HepG2 (cell line): ENCODE measurements at regions not wholly inside any gene's neighbourhood (a gene's known extent, or its start where the extent isn't known, plus 50 kb on each side); places are given as distances from the start of the nearest gene placed in this dataset.

ENCODE experiments used
- ATAC-seq: fragments of 200-7000 bp; cut with Tn5 transposase; 3 replicates; pipeline ENCODE4 v1.9.1; 2020; ENCODE audit warnings: mild to moderate bottlenecking, moderate library complexity
- BruUV-seq: library from RNA; stranded (reverse); fragments of 400-500 nt; replicated peaks from 2 replicates; lab custom pipeline; 2021; lab: Mats Ljungman, UMichigan
- CTCF ChIA-PET: fragments of 300-600 bp; formaldehyde crosslinking; extraction: SDS; loops from one replicate; lab custom pipeline; 2021; ENCODE audit warnings: low total read pairs, inconsistent platforms, low intra/inter-chr PET ratio; lab: Yijun Ruan, JAX
- POLR2A ChIA-PET: fragments of 350-600 bp; sonication (Branson Sonifier 250); formaldehyde crosslinking; loops from one replicate; lab custom pipeline; 2020; ENCODE audit warnings: antibody characterized with exemption, inconsistent platforms; lab: Yijun Ruan, JAX
- DNase-seq: peaks from one replicate; pipeline ENCODE4 v3.0.0-alpha.2; 2015; ENCODE audit warnings: low spot score
- FAIRE-seq: peaks from 3 replicates; lab custom pipeline; 2011; peaks lifted over from hg19 to GRCh38; lab: Jason Lieb, UNC
- H2AFZ ChIP-seq: one replicate; pipeline ENCODE4 v1.6.1; 2011; ENCODE audit warnings: low read length, inconsistent platforms
- H3K27ac ChIP-seq: fragments of 300-600 bp; 3 replicates; pipeline ENCODE4 v1.8.0; 2011; ENCODE audit warnings: mixed run types, mild to moderate bottlenecking, mixed read lengths, low read length, inconsistent platforms; ENCODE audit not compliant: insufficient read depth; ENCODE audit errors: extremely low read length
- H3K27me3 ChIP-seq, 2 experiments: fragments of 200-600 bp in 1 of 2; 2 replicates in 1 of 2; 3 replicates in 1 of 2; pipeline versions ENCODE4 v1.6.0 to v1.8.0; 2011; ENCODE audit warnings: low read length in 2 of 2, mild to moderate bottlenecking in 2 of 2, moderate library complexity in 2 of 2, inconsistent platforms in 1 of 2; ENCODE audit not compliant: insufficient read depth in 2 of 2, control insufficient read depth in 1 of 2
- H3K36me3 ChIP-seq, 2 experiments: fragments of 200-600 bp in 1 of 2; replicated peaks in 1 of 2; 2 replicates in 1 of 2; 3 replicates in 1 of 2; pipeline versions ENCODE4 v1.5.1 to v1.8.0; 2011; ENCODE audit warnings: low read length in 2 of 2, inconsistent platforms in 1 of 2; ENCODE audit not compliant: insufficient read depth in 2 of 2, control insufficient read depth in 1 of 2
- H3K4me1 ChIP-seq: 2 replicates; pipeline ENCODE4 v1.5.1; 2012; ENCODE audit warnings: low read length, inconsistent platforms; ENCODE audit not compliant: insufficient read depth
- H3K4me2 ChIP-seq: 2 replicates; pipeline ENCODE4 v1.6.0; 2011; ENCODE audit warnings: low read depth, low read length, inconsistent platforms
- H3K4me3 ChIP-seq, 3 experiments: fragments of 200-600 bp in 1 of 3; sonication (generic), shearing (Covaris generic) in 1 of 3; replicated peaks in 1 of 3; 2 replicates each; pipeline ENCODE4 v1.5.1; 2011 to 2016; ENCODE audit warnings: low read length in 3 of 3, inconsistent platforms in 2 of 3, low read depth in 2 of 3, mild to moderate bottlenecking in 2 of 3, control low read depth in 1 of 3, mixed read lengths in 1 of 3; ENCODE audit not compliant: insufficient read depth in 1 of 3
- H3K79me2 ChIP-seq: one replicate; pipeline ENCODE4 v1.6.1; 2011; ENCODE audit warnings: low read length, inconsistent platforms; ENCODE audit not compliant: insufficient read depth
- H3K9ac ChIP-seq: 2 replicates; pipeline ENCODE4 v1.6.0; 2011; ENCODE audit warnings: mild to moderate bottlenecking, low read depth, low read length, inconsistent platforms; ENCODE audit not compliant: insufficient read depth
- H3K9me3 ChIP-seq: 2 replicates; pipeline ENCODE4 v1.5.1; 2012; ENCODE audit warnings: mild to moderate bottlenecking, low read length
- H4K20me1 ChIP-seq: 2 replicates; pipeline ENCODE4 v1.6.0; 2011; ENCODE audit warnings: inconsistent platforms, mild to moderate bottlenecking, low read length, moderate library complexity; ENCODE audit not compliant: insufficient read depth
- FOXP1 ChIP-seq, 2 experiments: fragments of 450-650 bp in 1 of 2; IDR thresholded peaks; 2 replicates each; pipeline ENCODE4 v1.6.1; 2017 to 2018; ENCODE audit warnings: antibody characterized with exemption in 1 of 2
- HMG20B ChIP-seq: conservative IDR thresholded peaks from 2 replicates; pipeline ENCODE4 v1.6.1; 2016; ENCODE audit warnings: missing genetic modification reagents, missing compliant biosample characterization
- HNF1B ChIP-seq: sonication (generic); formaldehyde crosslinking; IDR thresholded peaks from 2 replicates; pipeline ENCODE4 v1.5.1; 2020; ENCODE audit warnings: mild to moderate bottlenecking, moderate library complexity, missing genetic modification reagents
- KDM6A ChIP-seq: IDR thresholded peaks from 2 replicates; pipeline ENCODE4 v1.6.1; 2016; ENCODE audit warnings: low read depth
- NFATC3 ChIP-seq: sonication (generic); formaldehyde crosslinking; IDR thresholded peaks from 2 replicates; pipeline ENCODE4 v1.5.1; 2020; ENCODE audit warnings: mild to moderate bottlenecking, missing genetic modification reagents
- SMAD9 ChIP-seq: sonication (generic); formaldehyde crosslinking; IDR thresholded peaks from 2 replicates; pipeline ENCODE4 v1.5.1; 2020; ENCODE audit warnings: mild to moderate bottlenecking, missing genetic modification reagents
- ZBTB21 ChIP-seq: sonication (generic); formaldehyde crosslinking; IDR thresholded peaks from 2 replicates; pipeline ENCODE4 v1.4.0; 2020; ENCODE audit warnings: missing genetic modification reagents
- ZBTB34 ChIP-seq: sonication (generic); formaldehyde crosslinking; IDR thresholded peaks from 2 replicates; pipeline ENCODE4 v1.8.0; 2022; ENCODE audit warnings: mild to moderate bottlenecking, missing genetic modification reagents
- ZNF281 ChIP-seq: sonication (generic); formaldehyde crosslinking; IDR thresholded peaks from 2 replicates; pipeline ENCODE4 v1.4.0; 2020; ENCODE audit warnings: missing genetic modification reagents, borderline replicate concordance
- ZNF335 ChIP-seq: sonication (generic); formaldehyde crosslinking; IDR thresholded peaks from 2 replicates; pipeline ENCODE4 v1.4.0; 2020; ENCODE audit warnings: missing genetic modification reagents
- ZNF44 ChIP-seq: sonication (generic); formaldehyde crosslinking; IDR thresholded peaks from 2 replicates; pipeline ENCODE4 v1.5.1; 2020; ENCODE audit warnings: mild to moderate bottlenecking, missing genetic modification reagents
- WGBS: methylation state at CpG from one replicate; pipeline ENCODE4 v1.1.6; 2017; ENCODE audit warnings: low lambda C conversion rate; 5-methylcytosine and 5-hydroxymethylcytosine counted together
- in situ Hi-C: cut with HindIII; loops from 2 replicates; pipeline ENCODE4 v1.10.0; 2017; ENCODE audit warnings: low pct_unique_long_range_greater_than_20kb; ENCODE audit not compliant: extremely low pct_ligation_motif_present
- intact Hi-C: fragments of 100-400 bp; cut with micrococcal nuclease; formaldehyde crosslinking; loops from one replicate; pipeline ENCODE4 v1.10.0; 2022; ENCODE audit not compliant: unreplicated experiment
- TF ChIP-seq, protein P1 (sequence below): IDR thresholded peaks from 2 replicates; pipeline ENCODE4 v1.6.1; 2016; ENCODE audit warnings: missing compliant biosample characterization, missing genetic modification reagents, borderline replicate concordance

DNA sequence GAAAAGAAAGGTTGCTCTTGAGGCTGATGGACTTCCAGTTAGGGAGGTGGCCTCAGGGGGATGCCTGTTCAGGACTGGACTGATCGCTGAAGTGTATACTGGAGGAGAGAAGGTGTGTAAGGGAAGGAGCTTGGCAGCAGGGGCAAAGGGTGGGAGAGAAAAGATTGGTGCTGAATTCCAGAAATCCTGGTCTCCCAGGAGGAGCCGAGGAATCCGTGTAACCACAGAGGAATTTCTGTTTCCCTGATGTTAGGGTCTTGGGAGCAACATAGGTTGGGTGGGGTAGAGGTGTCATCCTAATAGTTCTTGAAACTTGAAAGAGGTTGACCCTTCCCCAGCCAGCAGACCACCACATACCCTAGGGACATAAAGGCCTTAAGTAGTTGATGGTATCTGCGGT lies 88.9 kb upstream of the PTPN3 start:
- ATAC-seq, result no peak
- BruUV-seq, result no TSS peak
- Histone ChIP-seq H3K4me2 (no peak overlapping the region), H3K36me3 (no peaks in the 10 kb centered on the region), H3K4me3 (no peak overlapping the region), H3K27ac (no peak overlapping the region), H3K27me3 (0 out of 5 replicates have a peak, but pooled peaks cover 0 to 2% of the 10 kb centered on the region in 2 experiments), H3K9me3 (no peaks in the 10 kb centered on the region), H2AFZ (no peak overlapping the region), H3K79me2 (no peaks in the 10 kb centered on the region)
- POLR2A ChIA-PET, result no interaction called here
- in situ Hi-C loops, result loop anchor here (10.0 kb wide), 1 partner anchor 568 kb away; no protein-coding TSS in a partner anchor
- FAIRE-seq, result no peak
- 2% methylated on average over 4 of the region's 4 CpGs for WGBS
- CTCF ChIA-PET, result no interaction called here
- intact Hi-C loops, result no loop called here
- no peak for DNase-seq
- no peak for TF ChIP-seq ZNF44
- TF ChIP-seq, all 625 proteins: peak for 0
- no peaks in the 10 kb centered on the region for H4K20me1 ChIP-seq
- no peaks in the 10 kb centered on the region for H3K4me1 ChIP-seq
- no peak overlapping the region for H3K9ac ChIP-seq

DNA sequence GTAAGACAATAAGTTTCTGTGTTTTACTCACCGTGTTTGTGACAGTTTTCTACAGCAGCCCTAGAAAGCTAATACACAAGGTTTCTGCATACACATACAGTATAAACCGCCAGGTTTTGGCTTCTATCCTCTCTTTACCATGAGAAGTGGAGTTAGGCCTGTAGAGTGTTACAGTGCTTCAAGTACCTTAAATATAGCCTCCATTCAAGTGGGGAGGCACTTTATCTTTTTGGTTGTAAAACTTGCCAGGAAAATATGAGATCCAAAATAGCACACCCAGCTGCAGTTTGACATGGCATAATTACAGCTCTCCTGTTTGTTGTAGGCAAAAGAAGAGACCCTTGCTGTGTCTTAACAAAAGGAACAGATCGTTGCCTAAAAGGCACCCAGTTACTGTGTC lies 90.3 kb upstream of the PTPN3 start:
- Histone ChIP-seq H3K27me3 (0 out of 5 replicates have a peak, but pooled peaks cover 0 to 2% of the 10 kb centered on the region in 2 experiments), H4K20me1 (no peaks in the 10 kb centered on the region), H3K4me1 (no peaks in the 10 kb centered on the region), H3K36me3 (no peaks in the 10 kb centered on the region), H3K27ac (no peak overlapping the region), H3K79me2 (no peaks in the 10 kb centered on the region), H3K9ac (no peak overlapping the region), H2AFZ (no peak overlapping the region), H3K4me3 (no peak overlapping the region), H3K4me2 (no peak overlapping the region), H3K9me3 (no peaks in the 10 kb centered on the region)
- no TSS peak for BruUV-seq
- ATAC-seq (no peak), DNase-seq (no peak), FAIRE-seq (no peak)
- in situ Hi-C loops (loop anchor here (10.0 kb wide), 1 partner anchor 566 kb away; no protein-coding TSS in a partner anchor), intact Hi-C loops (no loop called here)
- 4% methylated on average over 3 of the region's 3 CpGs for WGBS
- ChIA-PET CTCF (no interaction called here), POLR2A (no interaction called here)
- no peak for TF ChIP-seq ZNF281 (CRISPR knock-in tag)
- TF ChIP-seq, protein P1, sequence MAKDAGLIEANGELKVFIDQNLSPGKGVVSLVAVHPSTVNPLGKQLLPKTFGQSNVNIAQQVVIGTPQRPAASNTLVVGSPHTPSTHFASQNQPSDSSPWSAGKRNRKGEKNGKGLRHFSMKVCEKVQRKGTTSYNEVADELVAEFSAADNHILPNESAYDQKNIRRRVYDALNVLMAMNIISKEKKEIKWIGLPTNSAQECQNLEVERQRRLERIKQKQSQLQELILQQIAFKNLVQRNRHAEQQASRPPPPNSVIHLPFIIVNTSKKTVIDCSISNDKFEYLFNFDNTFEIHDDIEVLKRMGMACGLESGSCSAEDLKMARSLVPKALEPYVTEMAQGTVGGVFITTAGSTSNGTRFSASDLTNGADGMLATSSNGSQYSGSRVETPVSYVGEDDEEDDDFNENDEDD (CRISPR knock-in tag), result no peak
- no peak for TF ChIP-seq FOXP1 (IDR thresholded peaks at IDR 0.05)
- no peak for TF ChIP-seq FOXP1 (CRISPR knock-in tag; IDR thresholded peaks at IDR 0.05)
- TF ChIP-seq HMG20B (CRISPR knock-in tag), result no peak
- TF ChIP-seq NFATC3, result no peak
- no peak for TF ChIP-seq HNF1B
- no peak for TF ChIP-seq KDM6A (CRISPR knock-in tag)
- TF ChIP-seq SMAD9, result no peak
- no peak for TF ChIP-seq ZBTB34 (CRISPR knock-in tag)
- TF ChIP-seq ZNF335 (CRISPR knock-in tag), result no peak
- no peak for TF ChIP-seq ZBTB21 (CRISPR knock-in tag)
